IPS-15b (cell line): ENCODE measurements at regions not wholly inside any gene's neighbourhood (a gene's known extent, or its start where the extent isn't known, plus 50 kb on each side); places are given as distances from the start of the nearest gene placed in this dataset.

Experiments used
- H3K27me3 ChIP-seq: one replicate; pipeline ENCODE4 v1.6.1; 2013; ENCODE audit warnings: low read length; ENCODE audit not compliant: control insufficient read depth, insufficient read depth
- H3K36me3 ChIP-seq: one replicate; pipeline ENCODE4 v1.6.1; 2013; ENCODE audit warnings: low read length; ENCODE audit not compliant: control insufficient read depth, insufficient read depth
- H3K4me1 ChIP-seq: one replicate; pipeline ENCODE4 v1.6.1; 2013; ENCODE audit warnings: mild to moderate bottlenecking, low read length; ENCODE audit not compliant: control insufficient read depth, insufficient read depth
- H3K4me3 ChIP-seq: one replicate; pipeline ENCODE4 v1.5.1; 2013; ENCODE audit warnings: low read depth, low read length
- H3K9ac ChIP-seq: one replicate; pipeline ENCODE4 v1.6.1; 2013; ENCODE audit warnings: low read depth, mild to moderate bottlenecking, low read length
- H3K9me3 ChIP-seq: one replicate; pipeline ENCODE4 v1.6.1; 2013; ENCODE audit warnings: mild to moderate bottlenecking, low read length; ENCODE audit not compliant: control insufficient read depth, insufficient read depth

DNA sequence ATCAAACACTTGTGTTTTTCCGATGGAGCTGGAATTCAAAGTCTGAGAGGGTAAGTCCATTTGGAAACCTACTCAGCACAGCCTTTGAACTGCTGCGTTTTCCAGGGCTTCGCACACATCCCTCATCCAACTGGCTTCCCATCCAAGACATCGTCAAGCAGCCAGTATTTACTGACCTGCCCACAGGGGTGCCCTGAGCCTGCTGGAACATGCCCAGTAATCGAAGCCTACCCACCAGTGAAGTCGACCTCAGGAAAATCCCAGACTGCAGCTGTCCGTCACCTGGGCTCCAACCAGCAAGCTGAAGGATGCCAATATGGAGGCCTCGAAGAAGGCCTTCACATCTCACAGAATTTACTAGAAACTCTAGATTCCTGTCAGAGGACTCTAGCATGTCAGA is 261.6 kb downstream of the PLPP3 start:
- H3K4me3 ChIP-seq = no peak overlapping the region
- no peaks in the 10 kb centered on the region for H3K4me1 ChIP-seq
- no peaks in the 10 kb centered on the region for H3K9me3 ChIP-seq
- no peaks in the 10 kb centered on the region for H3K36me3 ChIP-seq
- no peak overlapping the region for H3K9ac ChIP-seq
- H3K27me3 ChIP-seq = no peaks in the 10 kb centered on the region

DNA sequence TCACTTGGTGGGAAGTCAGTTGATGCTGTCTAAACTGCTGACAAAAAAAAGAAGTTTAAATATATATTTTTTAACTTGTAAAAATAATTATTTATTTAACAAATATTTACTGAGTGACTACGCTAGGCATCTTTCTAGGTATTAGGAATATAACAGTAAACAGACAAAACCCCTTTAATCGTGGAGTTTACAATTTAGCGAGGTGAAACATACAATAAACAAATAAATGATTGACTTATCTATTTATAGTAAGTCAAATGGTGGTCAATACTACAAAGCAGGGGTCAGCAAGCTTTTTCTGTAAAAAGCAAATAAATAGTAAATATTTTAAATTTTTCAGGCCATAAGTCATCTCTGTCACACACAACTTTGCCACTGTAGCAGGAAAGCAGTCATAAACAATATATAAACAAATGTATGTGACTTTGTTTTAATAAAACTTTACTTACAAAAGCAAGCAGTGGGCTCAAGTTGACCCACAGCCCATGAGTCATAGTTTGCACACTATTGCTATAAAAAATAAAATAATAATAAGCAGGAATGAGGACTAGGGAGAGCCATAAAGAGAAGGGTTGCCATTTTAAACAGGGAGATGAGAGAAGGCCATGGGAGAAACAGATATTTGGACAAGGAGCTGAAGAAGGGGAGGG is 263.9 kb downstream of the PLPP3 start:
- H3K36me3 ChIP-seq = no peaks in the 10 kb centered on the region

DNA sequence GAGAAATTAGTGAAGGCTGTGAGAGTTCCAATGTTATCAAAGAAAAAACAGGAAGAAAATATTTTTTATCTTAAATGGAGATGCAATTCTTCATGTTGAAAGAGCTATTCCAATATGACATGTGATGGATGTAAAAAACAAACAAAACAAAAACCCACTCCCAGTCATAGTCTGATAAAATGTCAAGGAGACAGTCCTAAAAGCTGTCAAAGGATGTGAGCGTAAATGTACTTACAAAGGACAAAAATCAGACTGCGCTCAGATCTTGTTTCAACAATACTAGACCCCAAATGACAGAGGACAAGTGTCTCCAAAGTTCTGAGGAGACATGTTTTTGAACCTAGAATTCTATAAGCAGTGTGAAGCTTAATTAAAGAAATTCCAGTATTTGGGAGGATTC is 265.8 kb downstream of the PLPP3 start:
- H3K27me3 ChIP-seq = no peaks in the 10 kb centered on the region
- no peaks in the 10 kb centered on the region for H3K36me3 ChIP-seq
- no peaks in the 10 kb centered on the region for H3K9me3 ChIP-seq
- H3K4me3 ChIP-seq = no peak overlapping the region
- no peak overlapping the region for H3K9ac ChIP-seq
- H3K4me1 ChIP-seq = no peaks in the 10 kb centered on the region

More for the DNA sequence above, 263.9 kb downstream of the PLPP3 start:
- Histone ChIP-seq H3K27me3 (no peaks in the 10 kb centered on the region), H3K9ac (no peak overlapping the region), H3K9me3 (no peaks in the 10 kb centered on the region), H3K4me3 (no peak overlapping the region), H3K4me1 (no peaks in the 10 kb centered on the region)

DNA sequence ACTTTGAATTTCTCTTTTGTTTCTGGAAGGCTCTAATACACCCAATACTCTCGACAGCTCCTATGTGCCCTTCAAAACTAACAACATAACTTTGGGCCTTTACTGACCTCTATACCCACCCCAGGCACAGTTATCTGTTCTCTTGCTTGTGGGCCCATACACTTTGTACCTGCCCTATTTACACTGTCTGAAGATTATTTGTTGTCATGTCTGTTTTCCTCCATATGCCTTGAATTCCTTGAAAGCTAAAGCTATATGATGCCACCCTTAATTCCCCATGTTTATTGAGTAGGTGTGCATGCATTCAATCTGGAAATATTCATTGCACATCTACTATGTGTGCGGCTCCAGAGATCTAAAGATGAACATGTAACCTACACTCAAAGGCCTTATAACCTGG is 267.6 kb downstream of the PLPP3 start:
- H3K4me1 ChIP-seq = no peaks in the 10 kb centered on the region
- no peaks in the 10 kb centered on the region for H3K9me3 ChIP-seq
- no peak overlapping the region for H3K4me3 ChIP-seq
- no peaks in the 10 kb centered on the region for H3K36me3 ChIP-seq
- H3K9ac ChIP-seq = no peak overlapping the region
- H3K27me3 ChIP-seq = no peaks in the 10 kb centered on the region

DNA sequence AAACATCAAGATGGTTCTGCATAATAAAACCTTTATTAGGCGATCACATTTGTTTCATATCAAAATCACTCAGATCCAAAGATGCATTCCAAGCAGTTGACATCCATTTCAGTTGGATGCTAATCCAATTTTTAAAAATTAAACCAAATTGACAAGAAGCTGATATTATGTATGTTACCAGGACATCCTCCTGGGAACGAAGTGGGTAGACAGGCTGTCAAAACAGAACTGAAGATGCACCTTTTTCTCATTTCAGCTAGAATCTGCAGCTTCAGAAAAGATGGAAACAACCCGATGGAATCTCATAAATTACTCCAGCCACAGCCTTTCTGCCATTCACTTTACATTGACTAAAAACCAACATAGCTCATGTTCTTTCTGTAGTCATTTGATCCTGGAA is 268.4 kb downstream of the PLPP3 start:
- Histone ChIP-seq H3K9me3 (no peaks in the 10 kb centered on the region), H3K4me3 (no peak overlapping the region), H3K9ac (no peak overlapping the region), H3K27me3 (no peaks in the 10 kb centered on the region), H3K4me1 (no peaks in the 10 kb centered on the region), H3K36me3 (no peaks in the 10 kb centered on the region)

DNA sequence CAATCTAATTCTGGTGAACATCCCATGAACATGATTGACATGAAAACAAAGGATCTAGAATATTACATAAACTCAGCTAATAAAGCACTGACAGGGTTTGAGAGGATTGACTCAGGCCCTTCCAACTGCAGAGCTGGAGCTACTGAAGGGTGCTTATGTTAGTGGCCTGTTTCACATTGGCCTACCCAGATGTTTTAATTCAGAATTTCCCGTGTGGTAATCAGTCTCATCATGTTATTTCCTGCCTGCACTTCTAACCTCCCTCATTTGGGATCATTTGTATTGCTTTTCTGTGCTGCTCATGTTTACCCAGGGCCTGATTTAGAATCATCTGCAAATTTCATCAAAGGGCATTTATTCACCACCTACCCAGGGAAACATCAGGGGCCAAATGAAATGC is 270.3 kb downstream of the PLPP3 start:
- Histone ChIP-seq H3K27me3 (no peaks in the 10 kb centered on the region), H3K9me3 (no peaks in the 10 kb centered on the region), H3K4me1 (no peaks in the 10 kb centered on the region), H3K4me3 (no peak overlapping the region), H3K9ac (no peak overlapping the region), H3K36me3 (no peaks in the 10 kb centered on the region)

DNA sequence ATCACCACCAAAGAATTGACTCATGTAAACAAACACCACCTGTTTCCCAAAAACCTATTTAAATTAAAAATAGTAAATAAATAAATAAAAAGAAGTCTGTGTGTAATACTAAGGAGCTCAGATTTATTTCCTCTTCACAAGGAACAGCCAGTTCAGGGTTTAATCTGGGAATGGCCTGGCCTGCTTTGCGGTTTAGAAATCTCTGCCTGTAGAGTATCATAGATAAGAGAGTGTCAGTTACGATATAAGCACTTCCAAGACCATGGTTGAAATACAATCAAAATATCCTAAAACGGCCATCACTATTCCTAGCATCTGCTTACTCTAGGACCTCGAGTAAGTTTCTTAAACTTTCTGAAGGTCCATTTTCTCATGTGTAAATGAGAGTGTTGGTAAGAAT is 274.4 kb downstream of the PLPP3 start:
- H3K36me3 ChIP-seq = no peaks in the 10 kb centered on the region
- H3K4me1 ChIP-seq = no peaks in the 10 kb centered on the region
- no peak overlapping the region for H3K9ac ChIP-seq
- H3K4me3 ChIP-seq = no peak overlapping the region
- no peaks in the 10 kb centered on the region for H3K27me3 ChIP-seq
- H3K9me3 ChIP-seq = no peaks in the 10 kb centered on the region

DNA sequence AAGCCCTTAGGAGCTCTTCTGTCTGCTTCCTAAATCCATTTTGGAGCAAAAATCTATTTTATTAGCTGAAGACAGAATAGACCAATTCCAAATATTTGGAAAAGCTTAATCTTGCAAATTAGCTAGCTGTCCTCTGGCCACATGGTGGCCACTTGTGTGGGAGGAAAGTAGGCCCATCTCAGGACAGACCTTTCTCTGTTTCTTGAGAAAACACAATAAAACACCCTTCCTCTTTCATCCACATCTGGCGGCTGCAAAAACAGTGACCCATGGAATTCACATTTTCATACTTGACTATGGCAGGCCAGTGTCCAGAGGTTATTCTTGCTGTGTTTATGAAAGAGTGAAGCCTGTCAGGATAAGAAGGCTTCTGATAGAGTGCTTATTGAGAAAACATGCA is 275.6 kb downstream of the PLPP3 start:
- H3K27me3 ChIP-seq = no peaks in the 10 kb centered on the region
- no peak overlapping the region for H3K9ac ChIP-seq
- H3K4me3 ChIP-seq = no peak overlapping the region
- H3K9me3 ChIP-seq = no peaks in the 10 kb centered on the region
- no peaks in the 10 kb centered on the region for H3K4me1 ChIP-seq
- no peaks in the 10 kb centered on the region for H3K36me3 ChIP-seq

DNA sequence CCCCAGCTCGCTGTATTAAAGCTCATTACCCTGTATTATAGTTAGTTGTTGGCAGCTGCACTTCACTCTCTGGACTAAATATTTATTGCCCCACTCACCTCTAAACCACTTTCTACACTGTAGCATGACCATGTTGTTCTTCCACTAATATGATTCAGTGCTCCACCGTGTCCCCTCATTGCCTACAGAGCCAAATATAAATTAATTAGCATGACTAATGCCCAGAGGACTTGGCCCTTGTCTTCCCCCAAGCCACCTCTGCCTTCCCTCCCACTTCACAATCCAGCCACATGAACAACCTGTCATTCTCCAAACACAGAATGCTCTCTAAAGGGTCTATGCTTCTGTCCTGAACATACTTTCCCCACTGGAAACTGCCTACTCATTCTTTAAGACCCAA is 276.5 kb downstream of the PLPP3 start:
- H3K4me1 ChIP-seq = no peaks in the 10 kb centered on the region
- H3K27me3 ChIP-seq = no peaks in the 10 kb centered on the region
- no peaks in the 10 kb centered on the region for H3K36me3 ChIP-seq
- H3K9ac ChIP-seq = no peak overlapping the region
- H3K4me3 ChIP-seq = no peak overlapping the region
- no peaks in the 10 kb centered on the region for H3K9me3 ChIP-seq

DNA sequence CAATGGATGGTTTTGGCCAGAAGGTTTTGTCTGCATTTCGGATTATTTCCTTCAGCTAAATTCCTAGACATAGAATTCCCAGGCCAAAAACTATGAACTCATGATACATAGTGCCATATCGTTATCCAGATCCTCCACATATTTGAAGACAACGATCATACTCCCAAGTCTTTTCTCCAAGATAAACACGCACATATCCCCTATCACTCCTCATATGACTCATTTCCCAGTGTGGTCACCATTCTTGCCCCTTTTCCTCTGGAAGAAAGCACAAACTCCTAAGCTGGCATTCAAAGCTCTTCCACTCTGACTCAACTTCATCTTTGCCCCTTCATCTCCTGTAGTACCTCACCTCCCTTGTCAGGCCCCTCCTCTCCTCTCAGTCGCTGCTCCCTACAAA is 277.6 kb downstream of the PLPP3 start:
- Histone ChIP-seq H3K9ac (no peak overlapping the region), H3K36me3 (no peaks in the 10 kb centered on the region), H3K4me3 (no peak overlapping the region), H3K4me1 (no peaks in the 10 kb centered on the region), H3K27me3 (no peaks in the 10 kb centered on the region), H3K9me3 (no peaks in the 10 kb centered on the region)

DNA sequence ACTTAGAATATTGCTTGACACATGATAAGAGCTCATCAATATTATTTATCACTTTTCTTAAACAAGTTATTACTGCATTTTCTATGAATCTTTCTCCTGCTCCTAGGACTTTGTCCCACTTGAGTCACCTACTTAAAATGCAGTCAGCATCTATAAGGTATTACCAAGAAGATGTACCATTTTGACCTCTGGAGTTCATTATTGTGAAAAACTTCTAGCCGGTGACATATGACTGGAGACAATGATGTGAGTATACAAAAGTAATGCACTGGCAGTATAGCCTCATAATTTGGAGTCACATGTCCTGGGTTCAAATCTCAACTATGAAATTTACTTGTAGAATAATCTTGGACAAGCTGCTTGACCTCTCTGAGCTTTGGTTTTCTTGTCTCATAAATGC is 278.5 kb downstream of the PLPP3 start:
- H3K27me3 ChIP-seq = no peaks in the 10 kb centered on the region
- no peak overlapping the region for H3K9ac ChIP-seq
- H3K4me1 ChIP-seq = no peaks in the 10 kb centered on the region
- H3K9me3 ChIP-seq = no peaks in the 10 kb centered on the region
- no peak overlapping the region for H3K4me3 ChIP-seq
- no peaks in the 10 kb centered on the region for H3K36me3 ChIP-seq

DNA sequence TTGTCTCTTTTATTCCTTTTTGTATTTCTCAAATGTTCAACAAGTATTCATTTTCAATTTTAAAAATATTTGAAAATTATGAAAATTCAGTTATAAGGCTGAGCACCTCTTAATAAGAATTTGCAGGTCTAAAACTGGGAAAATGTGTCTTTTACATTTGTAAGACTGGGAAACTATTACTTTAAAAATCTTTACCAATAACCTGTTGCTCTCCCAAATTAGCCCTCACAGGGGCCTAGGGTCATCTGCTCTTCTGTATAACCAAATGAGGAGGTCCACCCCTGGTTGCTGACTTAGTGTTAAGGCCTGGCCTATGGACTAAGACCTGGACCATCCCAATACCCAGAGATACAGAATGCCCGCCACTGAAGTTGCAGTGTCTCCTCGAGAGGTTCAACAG is 280.5 kb downstream of the PLPP3 start:
- Histone ChIP-seq H3K4me3 (no peak overlapping the region), H3K9me3 (no peaks in the 10 kb centered on the region), H3K9ac (no peak overlapping the region), H3K27me3 (no peaks in the 10 kb centered on the region), H3K36me3 (no peaks in the 10 kb centered on the region), H3K4me1 (no peaks in the 10 kb centered on the region)
